Peyer's patch (tissue), 4 donors: ENCODE measurements at regions not wholly inside any gene's neighbourhood (a gene's known extent, or its start where the extent isn't known, plus 50 kb on each side); places are given as distances from the start of the nearest gene placed in this dataset.

Source experiments
- CTCF ChIP-seq, 6 experiments: fragments of 450-650 bp in 4 of 6; fragments of 200-600 bp in 2 of 6; sonication (generic) in 1 of 6; IDR thresholded peaks; one replicate each; pipeline ENCODE4 v1.5.1; 2017 to 2019; ENCODE audit warnings: antibody characterized with exemption in 6 of 6, mild to moderate bottlenecking in 3 of 6, moderate library complexity in 1 of 6
- POLR2A ChIP-seq, 2 donors: fragments of 450-650 bp; IDR thresholded peaks; one replicate each; pipeline ENCODE4 v1.5.1; 2017; ENCODE audit warnings: antibody characterized with exemption in 2 of 2, mild to moderate bottlenecking in 2 of 2, moderate library complexity in 2 of 2

GRCh38 chr1:192005976-192006375 is 152.3 kb upstream of the RGS18 start:
- TF ChIP-seq CTCF (IDR thresholded peaks at IDR 0.05): no peak
- TF ChIP-seq POLR2A (IDR thresholded peaks at IDR 0.05): no peak
